BJ (cell line): ENCODE measurements at regions not wholly inside any gene's neighbourhood (a gene's known extent, or its start where the extent isn't known, plus 50 kb on each side); places are given as distances from the start of the nearest gene placed in this dataset.

Experiments
- CTCF ChIA-PET: fragments of 350-600 bp; formaldehyde crosslinking; extraction: SDS; loops from one replicate; lab custom pipeline; 2021; ENCODE audit warnings: antibody characterized with exemption, inconsistent platforms; lab: Yijun Ruan, JAX
- POLR2A ChIA-PET: fragments of 300-600 bp; sonication (Branson Sonifier 250); formaldehyde crosslinking; extraction: SDS; loops from one replicate; lab custom pipeline; 2021; ENCODE audit warnings: antibody characterized with exemption; lab: Charles Lee
- DNase-seq: peaks from one replicate; pipeline ENCODE4 v3.0.0-alpha.2; 2011; ENCODE audit warnings: low read depth
- H3K27me3 ChIP-seq: 2 replicates; pipeline ENCODE4 v1.6.0; 2011; ENCODE audit warnings: low read length; ENCODE audit not compliant: control insufficient read depth, insufficient read depth
- H3K36me3 ChIP-seq: 2 replicates; pipeline ENCODE4 v1.5.1; 2011; ENCODE audit warnings: low read length; ENCODE audit not compliant: control insufficient read depth, insufficient read depth
- H3K4me3 ChIP-seq: 2 replicates; pipeline ENCODE4 v1.5.1; 2011; ENCODE audit warnings: low read depth, mild to moderate bottlenecking, control low read depth, low read length
- TF ChIP-seq, protein P1 (sequence below): IDR thresholded peaks from 2 replicates; pipeline ENCODE4 v1.5.1; 2011; ENCODE audit warnings: low read depth, mild to moderate bottlenecking, control low read depth, inconsistent platforms, low read length, moderate library complexity; ENCODE audit not compliant: insufficient read depth

- POLR2A ChIA-PET, result no interaction called here
- DNase-seq, result no peak
- CTCF ChIA-PET, result interaction anchor here (1.2 to 1.4 kb wide), 2 partner anchors 10 to 87 kb away, joined by 3 to 4 read pairs; partner anchors contain the start of gene CLDN1
- H3K36me3 ChIP-seq, result no peaks in the 10 kb centered on the region
- H3K4me3 ChIP-seq, result no peak overlapping the region
- no peaks in the 10 kb centered on the region for H3K27me3 ChIP-seq
- TF ChIP-seq, protein P1, sequence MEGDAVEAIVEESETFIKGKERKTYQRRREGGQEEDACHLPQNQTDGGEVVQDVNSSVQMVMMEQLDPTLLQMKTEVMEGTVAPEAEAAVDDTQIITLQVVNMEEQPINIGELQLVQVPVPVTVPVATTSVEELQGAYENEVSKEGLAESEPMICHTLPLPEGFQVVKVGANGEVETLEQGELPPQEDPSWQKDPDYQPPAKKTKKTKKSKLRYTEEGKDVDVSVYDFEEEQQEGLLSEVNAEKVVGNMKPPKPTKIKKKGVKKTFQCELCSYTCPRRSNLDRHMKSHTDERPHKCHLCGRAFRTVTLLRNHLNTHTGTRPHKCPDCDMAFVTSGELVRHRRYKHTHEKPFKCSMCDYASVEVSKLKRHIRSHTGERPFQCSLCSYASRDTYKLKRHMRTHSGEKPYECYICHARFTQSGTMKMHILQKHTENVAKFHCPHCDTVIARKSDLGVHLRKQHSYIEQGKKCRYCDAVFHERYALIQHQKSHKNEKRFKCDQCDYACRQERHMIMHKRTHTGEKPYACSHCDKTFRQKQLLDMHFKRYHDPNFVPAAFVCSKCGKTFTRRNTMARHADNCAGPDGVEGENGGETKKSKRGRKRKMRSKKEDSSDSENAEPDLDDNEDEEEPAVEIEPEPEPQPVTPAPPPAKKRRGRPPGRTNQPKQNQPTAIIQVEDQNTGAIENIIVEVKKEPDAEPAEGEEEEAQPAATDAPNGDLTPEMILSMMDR, result no peak
Measured at GRCh38 chr3:190234621-190235020, 87.6 kb downstream of the CLDN1 start.

DNA sequence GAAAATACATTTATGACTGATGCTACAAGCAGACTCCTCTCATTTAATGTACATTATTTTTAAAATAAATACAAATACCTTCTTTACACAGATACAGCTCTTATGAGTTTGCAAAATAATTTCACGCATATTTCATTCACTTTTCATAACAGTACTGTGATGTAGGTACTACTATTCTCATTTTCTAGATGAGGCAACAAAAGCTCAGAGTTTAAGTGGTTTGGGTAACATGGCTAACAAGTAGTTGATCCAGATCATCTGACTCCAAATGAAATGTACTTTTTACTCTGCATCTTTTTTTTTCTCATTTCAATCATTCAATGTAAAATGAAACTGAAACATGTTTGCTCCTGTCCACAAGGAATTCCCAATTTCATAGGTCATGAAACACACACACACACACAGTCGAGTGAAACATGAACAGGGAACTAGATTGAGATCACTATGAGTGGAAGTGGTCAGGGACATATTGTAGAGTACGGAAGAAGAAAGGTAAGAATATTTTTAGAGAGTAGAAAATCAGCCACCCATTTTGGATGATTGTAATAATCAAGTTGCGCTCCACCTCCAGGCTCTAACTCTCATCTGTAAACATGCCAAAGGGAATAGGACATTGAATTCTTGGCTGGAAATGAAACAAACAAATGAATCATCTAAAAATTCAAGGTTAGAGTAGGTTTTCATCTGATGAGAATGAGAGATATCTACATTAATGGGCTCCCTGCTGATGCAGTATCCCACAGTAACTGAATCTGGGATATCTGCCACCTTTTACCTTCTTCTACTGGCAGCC is 92.4 kb downstream of the CLDN1 start:
- CTCF ChIA-PET, result interaction anchor here (10.0 kb wide), 1 partner anchor 94 kb away, joined by 109 read pairs; the partner anchor contains the start of gene CLDN1

GRCh38 chr3:190227064-190227463 is 95.2 kb downstream of the CLDN1 start:
- TF ChIP-seq, protein P1, result no peak
- H3K4me3 ChIP-seq, result no peak overlapping the region
- ChIA-PET POLR2A (no interaction called here), CTCF (interaction anchor here (1.4 to 10.0 kb wide), 3 partner anchors 97 to 198 kb away, joined by 3 to 109 read pairs (median 41); partner anchors contain the start of gene CLDN1)
- no peaks in the 10 kb centered on the region for H3K27me3 ChIP-seq
- H3K36me3 ChIP-seq, result no peaks in the 10 kb centered on the region
- DNase-seq, result no peak

More for the DNA sequence above, 92.4 kb downstream of the CLDN1 start:
- DNase-seq, result peak; percentile 50
- TF ChIP-seq, protein P1, result no peak
- POLR2A ChIA-PET, result no interaction called here
- no peak overlapping the region for H3K4me3 ChIP-seq
- no peaks in the 10 kb centered on the region for H3K27me3 ChIP-seq
- no peaks in the 10 kb centered on the region for H3K36me3 ChIP-seq

DNA sequence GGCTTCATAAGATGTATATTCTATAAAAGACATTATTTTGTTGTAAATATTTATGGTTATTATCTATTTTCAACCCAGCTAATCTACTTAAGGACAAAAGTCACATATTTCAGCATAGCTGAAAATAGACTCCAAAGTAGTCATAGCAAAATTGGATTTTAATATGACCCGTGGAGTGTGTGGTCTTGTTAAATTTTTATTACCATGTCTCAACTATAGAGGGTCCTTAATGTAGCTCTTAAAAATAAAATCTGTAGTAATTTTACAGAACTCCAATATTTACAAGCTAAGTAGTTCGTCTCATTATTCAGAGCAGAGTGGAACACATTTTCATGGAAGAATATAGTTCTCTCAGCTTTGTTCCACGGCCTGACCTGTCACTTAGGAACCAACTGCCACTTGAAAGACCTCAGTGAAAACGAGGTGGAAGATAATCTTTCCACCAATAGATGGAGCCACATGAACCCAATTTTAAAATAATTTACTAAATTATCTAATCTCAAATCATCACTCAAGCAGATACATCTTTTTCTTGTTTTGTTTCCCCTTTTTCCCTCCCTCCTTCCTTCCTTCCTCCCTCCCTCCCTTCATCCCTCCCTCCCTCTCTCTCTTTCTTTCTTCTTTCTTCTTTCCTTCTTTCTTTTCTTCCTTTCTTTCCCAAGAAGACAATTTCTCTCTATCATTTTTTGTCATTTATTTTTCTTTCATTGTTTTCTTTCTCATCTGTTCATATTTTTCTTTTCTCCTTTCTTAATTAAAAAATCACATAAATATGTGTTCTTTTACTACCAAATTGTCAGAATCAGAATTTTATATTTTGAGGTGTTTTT is 97.2 kb downstream of the CLDN1 start:
- H3K36me3 ChIP-seq, result no peaks in the 10 kb centered on the region
- DNase-seq, result peak; percentile 11
- H3K4me3 ChIP-seq, result no peak overlapping the region
- ChIA-PET CTCF (interaction anchor here (0.6 to 10.0 kb wide), 28 partner anchors 9 to 472 kb away, joined by 3 to 109 read pairs (median 4); partner anchors contain the start of gene CLDN1), POLR2A (no interaction called here)
- TF ChIP-seq, protein P1, result peak; percentile 57
- H3K27me3 ChIP-seq, result no peaks in the 10 kb centered on the region

GRCh38 chr3:190224456-190224855 is 97.8 kb downstream of the CLDN1 start:
- no peaks in the 10 kb centered on the region for H3K27me3 ChIP-seq
- TF ChIP-seq, protein P1, result no peak
- H3K36me3 ChIP-seq, result no peaks in the 10 kb centered on the region
- POLR2A ChIA-PET, result no interaction called here
- DNase-seq, result no peak
- CTCF ChIA-PET, result interaction anchor here (0.6 to 10.0 kb wide), 30 partner anchors 8 to 475 kb away, joined by 3 to 109 read pairs (median 4); partner anchors contain the start of gene CLDN1
- H3K4me3 ChIP-seq, result no peak overlapping the region
